Ishikawa (cell line): ENCODE measurements at regions not wholly inside any gene's neighbourhood (a gene's known extent, or its start where the extent isn't known, plus 50 kb on each side); places are given as distances from the start of the nearest gene placed in this dataset.

Source experiments
- CEBPB ChIP-seq: IDR thresholded peaks from 2 replicates; pipeline ENCODE4 v1.6.1; 2012
- CREB1 ChIP-seq: IDR thresholded peaks from 2 replicates; pipeline ENCODE4 v1.6.1; 2012; ENCODE audit warnings: low read depth
- EGR1 ChIP-seq: IDR thresholded peaks from 2 replicates; pipeline ENCODE4 v1.6.1; 2012
- EP300 ChIP-seq: IDR thresholded peaks from 2 replicates; pipeline ENCODE4 v1.6.1; 2012; ENCODE audit warnings: borderline replicate concordance
- FOXM1 ChIP-seq: IDR thresholded peaks from 2 replicates; pipeline ENCODE4 v1.6.1; 2012; ENCODE audit warnings: low read depth, borderline replicate concordance
- MAX ChIP-seq: IDR thresholded peaks from 2 replicates; pipeline ENCODE4 v1.6.1; 2012
- NFIC ChIP-seq: IDR thresholded peaks from 2 replicates; pipeline ENCODE4 v1.6.1; 2012
- RAD21 ChIP-seq: IDR thresholded peaks from 2 replicates; pipeline ENCODE4 v1.6.1; 2012; ENCODE audit warnings: low read depth
- REST ChIP-seq: IDR thresholded peaks from 2 replicates; pipeline ENCODE4 v1.6.1; 2012; ENCODE audit warnings: low read depth, mild to moderate bottlenecking
- TAF1 ChIP-seq: IDR thresholded peaks from 2 replicates; pipeline ENCODE4 v1.6.1; 2012; ENCODE audit warnings: low read depth, mild to moderate bottlenecking
- TCF12 ChIP-seq: IDR thresholded peaks from 2 replicates; pipeline ENCODE4 v1.6.1; 2012; ENCODE audit warnings: low read depth
- TEAD4 ChIP-seq: IDR thresholded peaks from 2 replicates; pipeline ENCODE4 v1.6.1; 2012
- USF1 ChIP-seq: IDR thresholded peaks from 2 replicates; pipeline ENCODE4 v1.6.1; 2012
- YY1 ChIP-seq: IDR thresholded peaks from 2 replicates; pipeline ENCODE4 v1.6.1; 2012; ENCODE audit warnings: low read depth
- ZBTB7A ChIP-seq: IDR thresholded peaks from 2 replicates; pipeline ENCODE4 v1.6.1; 2012; ENCODE audit warnings: low read depth

- TF ChIP-seq YY1, result no peak
- TF ChIP-seq MAX, result no peak
- TF ChIP-seq TAF1, result no peak
- TF ChIP-seq TCF12, result no peak
- no peak for TF ChIP-seq CREB1
- TF ChIP-seq ZBTB7A, result no peak
- TF ChIP-seq FOXM1, result no peak
- no peak for TF ChIP-seq EGR1
- no peak for TF ChIP-seq RAD21
- TF ChIP-seq NFIC, result no peak
- TF ChIP-seq REST, result no peak
- TF ChIP-seq USF1, result no peak
- TF ChIP-seq CEBPB, result no peak
- TF ChIP-seq TEAD4, result no peak
- no peak for TF ChIP-seq EP300
These were observed 188.6 kb downstream of the MDFIC start for GRCh38 chr7:115110523-115110922.

- TF ChIP-seq TCF12, result no peak
- no peak for TF ChIP-seq REST
- no peak for TF ChIP-seq TAF1
- no peak for TF ChIP-seq FOXM1
- TF ChIP-seq ZBTB7A, result no peak
- TF ChIP-seq USF1, result no peak
- no peak for TF ChIP-seq YY1
- no peak for TF ChIP-seq EGR1
- no peak for TF ChIP-seq NFIC
- TF ChIP-seq CREB1, result no peak
- TF ChIP-seq TEAD4, result no peak
- no peak for TF ChIP-seq MAX
- no peak for TF ChIP-seq EP300
- no peak for TF ChIP-seq CEBPB
These were observed 184.4 kb downstream of the MDFIC start for GRCh38 chr7:115106316-115106715.

GRCh38 chr7:115102738-115103137 is 180.8 kb downstream of the MDFIC start:
- TF ChIP-seq FOXM1 (no peak), RAD21 (no peak), EP300 (no peak), TAF1 (no peak), TCF12 (no peak), CREB1 (no peak), USF1 (no peak), YY1 (no peak), CEBPB (no peak), NFIC (no peak), MAX (no peak), ZBTB7A (no peak), EGR1 (no peak), REST (no peak), TEAD4 (no peak)

GRCh38 chr7:115101199-115101598 is 179.3 kb downstream of the MDFIC start:
- no peak for TF ChIP-seq YY1
- TF ChIP-seq EGR1, result no peak
- TF ChIP-seq TEAD4, result no peak
- TF ChIP-seq ZBTB7A, result no peak
- TF ChIP-seq TCF12, result no peak
- TF ChIP-seq FOXM1, result no peak
- TF ChIP-seq NFIC, result no peak
- TF ChIP-seq RAD21, result no peak
- no peak for TF ChIP-seq CREB1
- TF ChIP-seq TAF1, result no peak
- no peak for TF ChIP-seq EP300
- TF ChIP-seq REST, result no peak
- TF ChIP-seq MAX, result no peak
- TF ChIP-seq USF1, result no peak
- no peak for TF ChIP-seq CEBPB
